ENCODE measurements at regions not wholly inside any gene's neighbourhood (a gene's known extent, or its start where the extent isn't known, plus 50 kb on each side); places are given as distances from the start of the nearest gene placed in this dataset.

DNA sequence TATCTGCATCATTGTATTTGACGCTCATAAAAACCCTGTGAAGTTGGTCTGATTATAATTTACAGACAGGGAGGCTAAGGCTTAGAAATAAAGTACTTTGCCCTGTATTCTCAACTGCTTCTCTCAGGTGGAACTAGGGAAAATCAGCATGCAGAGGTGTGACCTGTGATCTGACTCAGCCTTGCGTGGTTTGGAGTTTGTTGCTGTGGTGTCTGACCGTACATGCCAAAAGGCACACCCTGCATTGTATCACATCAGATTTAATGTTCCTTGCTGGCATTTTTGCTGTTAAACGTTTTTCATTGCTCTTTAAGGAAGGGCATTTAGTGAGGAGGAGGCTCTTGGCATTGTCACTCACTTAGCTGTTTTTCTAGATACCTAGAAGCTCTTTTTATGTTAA, 58.8 kb upstream of the C1QTNF9B start:
- no peak for TF ChIP-seq CTCF (conservative IDR thresholded peaks at IDR 0.05)
- no peak for TF ChIP-seq ZFX (IDR thresholded peaks at IDR 0.05)

GRCh38 chr13:23957981-23958380, 60.7 kb upstream of the C1QTNF9B start:
- TF ChIP-seq ZFX (IDR thresholded peaks at IDR 0.05): no peak
- TF ChIP-seq CTCF (conservative IDR thresholded peaks at IDR 0.05): no peak
- H3K27ac ChIP-seq: no peak overlapping the region

More for the DNA sequence above, 58.8 kb upstream of the C1QTNF9B start:
- H3K27ac ChIP-seq: no peak overlapping the region

GRCh38 chr13:23959231-23959862, 62.0 kb upstream of the C1QTNF9B start:
- H3K27ac ChIP-seq: no peak overlapping the region
- TF ChIP-seq ZFX (IDR thresholded peaks at IDR 0.05) (no peak), CTCF (conservative IDR thresholded peaks at IDR 0.05) (no peak)

DNA sequence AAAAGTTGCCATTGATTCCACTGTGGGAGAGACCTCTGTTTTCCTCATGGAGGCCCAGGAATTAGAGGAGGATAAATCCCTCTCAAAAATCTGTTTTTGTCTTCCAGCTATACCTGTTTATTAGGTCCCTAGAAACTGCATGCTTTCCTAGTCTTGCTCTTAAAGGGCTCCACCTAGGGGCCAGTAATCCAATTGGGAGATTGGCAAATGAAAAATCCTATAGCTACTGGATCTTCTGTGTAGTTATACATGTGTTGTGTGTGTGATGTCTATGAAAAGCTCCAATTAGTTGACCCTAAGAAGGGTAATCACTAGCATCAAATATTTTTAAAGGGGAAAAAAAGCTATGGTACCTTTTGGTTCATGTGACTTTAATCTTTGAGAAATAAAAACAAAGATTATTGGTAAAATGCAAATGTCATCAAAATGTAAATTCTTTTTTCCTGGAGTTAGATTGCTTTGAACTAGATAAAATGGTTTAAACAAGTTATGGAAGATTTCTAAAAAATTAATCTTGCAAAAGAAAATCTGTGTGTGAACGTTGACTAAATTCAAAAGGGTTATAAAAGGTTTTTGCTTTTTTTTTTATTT, 63.4 kb upstream of the C1QTNF9B start:
- H3K27ac ChIP-seq: no peak overlapping the region
- TF ChIP-seq ZFX (IDR thresholded peaks at IDR 0.05) (no peak), CTCF (conservative IDR thresholded peaks at IDR 0.05) (peak; percentile 100)

GRCh38 chr13:23963184-23963931, 66.1 kb upstream of the C1QTNF9B start:
- no peak for TF ChIP-seq ZFX (IDR thresholded peaks at IDR 0.05)
- TF ChIP-seq CTCF (conservative IDR thresholded peaks at IDR 0.05): no peak
- no peak overlapping the region for H3K27ac ChIP-seq

DNA sequence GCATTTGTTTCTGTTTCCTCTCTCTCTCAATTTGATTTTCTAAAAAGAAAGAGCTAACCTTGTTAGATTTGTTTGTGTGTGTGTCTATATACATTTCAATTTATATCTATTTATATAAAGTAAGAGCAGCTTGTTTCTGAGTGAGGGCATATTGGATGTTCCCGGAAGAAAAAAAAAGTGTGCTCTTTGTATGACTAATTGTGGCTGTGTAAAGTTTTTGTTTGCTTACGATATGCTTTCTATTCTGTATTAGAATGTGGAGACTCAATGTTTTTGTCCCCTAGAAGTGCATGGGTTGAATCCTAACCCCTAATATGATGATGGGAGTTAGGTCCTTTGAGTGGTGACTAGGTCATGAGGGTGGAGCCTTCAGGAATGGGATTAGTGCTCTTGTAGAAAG, 66.6 kb upstream of the C1QTNF9B start:
- TF ChIP-seq CTCF (conservative IDR thresholded peaks at IDR 0.05) (no peak), ZFX (IDR thresholded peaks at IDR 0.05) (no peak)
- no peak overlapping the region for H3K27ac ChIP-seq

DNA sequence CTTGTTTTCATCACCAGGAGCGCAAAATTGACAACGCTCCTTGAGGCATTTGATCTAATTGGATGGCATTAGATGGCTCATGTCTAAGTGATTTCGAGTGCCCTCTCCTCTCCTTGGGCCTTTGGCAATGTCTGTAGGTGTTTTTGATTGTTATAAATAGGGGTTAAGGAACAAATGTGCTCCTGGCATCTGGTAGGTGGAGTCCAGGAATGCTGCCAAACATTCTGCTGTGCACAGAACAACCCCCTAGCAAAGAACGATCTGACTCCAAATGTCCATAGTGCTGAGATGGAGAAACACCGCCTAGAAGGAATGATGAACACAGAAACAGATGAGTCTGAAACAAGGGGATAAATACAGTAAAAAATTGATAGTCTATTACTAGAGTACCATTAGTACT, 68.0 kb upstream of the C1QTNF9B start:
- H3K27ac ChIP-seq: no peak overlapping the region
- no peak for TF ChIP-seq ZFX (IDR thresholded peaks at IDR 0.05)
- TF ChIP-seq CTCF (conservative IDR thresholded peaks at IDR 0.05): no peak
